GM12878 (cell line): ENCODE measurements at regions not wholly inside any gene's neighbourhood (a gene's known extent, or its start where the extent isn't known, plus 50 kb on each side); places are given as distances from the start of the nearest gene placed in this dataset.

Source experiments
- ATAC-seq: fragments of 200-7000 bp; cut with Tn5 transposase; 3 replicates; pipeline ENCODE4 v1.9.1; 2020; ENCODE audit warnings: mild to moderate bottlenecking, moderate library complexity
- BruUV-seq: library from RNA; stranded (reverse); fragments of 400-500 nt; replicated peaks from 2 replicates; lab custom pipeline; 2021; lab: Mats Ljungman, UMichigan
- CTCF ChIA-PET: fragments of 300-600 bp; sonication (Branson Sonifier 250); formaldehyde crosslinking; extraction: SDS; loops from one replicate; lab custom pipeline; 2021; ENCODE audit warnings: inconsistent platforms; lab: Yijun Ruan, JAX
- POLR2A ChIA-PET: fragments of 350-600 bp; formaldehyde crosslinking; extraction: SDS; loops from one replicate; lab custom pipeline; 2021; ENCODE audit warnings: inconsistent platforms; lab: Charles Lee
- RAD21 ChIA-PET: fragments of 300-600 bp; sonication (Branson Sonifier 250); formaldehyde crosslinking; loops from one replicate; lab custom pipeline; 2023; ENCODE audit warnings: antibody characterized with exemption; ENCODE audit not compliant: unreplicated experiment; lab: Charles Lee
- SMC1A ChIA-PET: fragments of 300-600 bp; sonication (Branson Sonifier 250); formaldehyde crosslinking; loops from one replicate; lab custom pipeline; 2023; ENCODE audit not compliant: unreplicated experiment, uncharacterized antibody; lab: Charles Lee
- DNase-seq: peaks from one replicate; pipeline ENCODE4 v3.0.0-alpha.2; 2011; ENCODE audit warnings: low read depth, low spot score
- FAIRE-seq: peaks from 3 replicates; lab custom pipeline; 2011; peaks lifted over from hg19 to GRCh38; lab: Jason Lieb, UNC
- H2AFZ ChIP-seq: 2 replicates; pipeline ENCODE4 v1.6.0; 2011; ENCODE audit warnings: low read depth, low read length, control low read depth; ENCODE audit not compliant: control insufficient read depth
- H3K27ac ChIP-seq: 2 replicates; pipeline ENCODE4 v1.5.1; 2011; ENCODE audit warnings: control low read depth; ENCODE audit not compliant: control insufficient read depth, insufficient read depth
- H3K27me3 ChIP-seq, 2 experiments: replicated peaks in 1 of 2; 2 replicates each; pipeline versions ENCODE4 v1.6.0 to v1.6.1; 2011; ENCODE audit warnings: low read length in 1 of 2; ENCODE audit not compliant: control insufficient read depth in 2 of 2, insufficient read depth in 2 of 2
- H3K36me3 ChIP-seq, 2 experiments: 2 replicates each; pipeline ENCODE4 v1.5.1; 2011; ENCODE audit warnings: low read length in 1 of 2; ENCODE audit not compliant: control insufficient read depth in 2 of 2, insufficient read depth in 2 of 2
- H3K4me1 ChIP-seq: 2 replicates; pipeline ENCODE4 v1.6.1; 2011; ENCODE audit warnings: mild to moderate bottlenecking, low read length, moderate library complexity, mixed read lengths; ENCODE audit not compliant: control insufficient read depth, insufficient read depth
- H3K4me2 ChIP-seq: 2 replicates; pipeline ENCODE4 v1.6.0; 2011; ENCODE audit warnings: control low read depth; ENCODE audit not compliant: control insufficient read depth, insufficient read depth
- H3K4me3 ChIP-seq: fragments of 200-600 bp; sonication (generic); 2 replicates; pipeline ENCODE4 v1.5.1; 2016
- H3K79me2 ChIP-seq: 2 replicates; pipeline ENCODE4 v1.6.0; 2011; ENCODE audit warnings: low read length; ENCODE audit not compliant: control insufficient read depth, insufficient read depth
- H3K9ac ChIP-seq: 2 replicates; pipeline ENCODE4 v1.8.0; 2011; ENCODE audit warnings: low read length, control low read depth, mixed read lengths; ENCODE audit not compliant: control insufficient read depth, insufficient read depth
- H3K9me3 ChIP-seq: replicated peaks from 3 replicates; pipeline ENCODE4 v1.5.1; 2011; ENCODE audit warnings: mild to moderate bottlenecking, low read length; ENCODE audit not compliant: control insufficient read depth, insufficient read depth
- H4K20me1 ChIP-seq: 2 replicates; pipeline ENCODE4 v1.6.0; 2011; ENCODE audit not compliant: control insufficient read depth, insufficient read depth
- BMI1 ChIP-seq: fragments of 450-650 bp; IDR thresholded peaks from 2 replicates; pipeline ENCODE4 v1.6.1; 2016; ENCODE audit warnings: mild to moderate bottlenecking, moderate library complexity, borderline replicate concordance
- CREB1 ChIP-seq: IDR thresholded peaks from 2 replicates; pipeline ENCODE4 v1.6.1; 2012; ENCODE audit warnings: low read depth, mild to moderate bottlenecking, inconsistent platforms
- ETV6 ChIP-seq, 2 experiments: fragments of 450-650 bp in 1 of 2; IDR thresholded peaks in 1 of 2; conservative IDR thresholded peaks in 1 of 2; 2 replicates each; pipeline ENCODE4 v1.6.1; 2014; ENCODE audit warnings: antibody characterized with exemption in 1 of 2, borderline replicate concordance in 1 of 2, low read depth in 1 of 2, mild to moderate bottlenecking in 1 of 2, moderate library complexity in 1 of 2
- IRF4 ChIP-seq: IDR thresholded peaks from 2 replicates; pipeline ENCODE4 v1.6.1; 2011; ENCODE audit warnings: low read depth, low read length
- MEF2A ChIP-seq: IDR thresholded peaks from 2 replicates; pipeline ENCODE4 v1.6.1; 2011; ENCODE audit warnings: low read depth, mild to moderate bottlenecking, low read length, moderate library complexity; ENCODE audit not compliant: insufficient read depth
- MTA3 ChIP-seq: IDR thresholded peaks from 2 replicates; pipeline ENCODE4 v1.6.1; 2012; ENCODE audit warnings: low read length, inconsistent platforms, borderline replicate concordance
- MYC ChIP-seq: IDR thresholded peaks from 2 replicates; pipeline ENCODE4 v1.6.1; 2011; ENCODE audit warnings: mild to moderate bottlenecking, low read length, moderate library complexity, inconsistent platforms; ENCODE audit not compliant: insufficient read depth, insufficient replicate concordance, insufficient read length, severe bottlenecking
- RELA ChIP-seq: fragments of 450-650 bp; IDR thresholded peaks from 2 replicates; pipeline ENCODE4 v1.8.0; 2014; ENCODE audit warnings: borderline replicate concordance; ENCODE audit not compliant: partially characterized antibody
- YY1 ChIP-seq: IDR thresholded peaks from 2 replicates; pipeline ENCODE4 v1.6.1; 2011; ENCODE audit warnings: low read depth, mild to moderate bottlenecking, low read length
- ZNF207 ChIP-seq: fragments of 450-650 bp; IDR thresholded peaks from 2 replicates; pipeline ENCODE4 v1.6.1; 2014; ENCODE audit warnings: antibody characterized with exemption, mild to moderate bottlenecking, borderline replicate concordance
- ZNF24 ChIP-seq: fragments of 450-650 bp; IDR thresholded peaks from 2 replicates; pipeline ENCODE4 v1.6.1; 2017; ENCODE audit warnings: antibody characterized with exemption, mild to moderate bottlenecking
- WGBS: methylation state at CpG from one replicate; pipeline ENCODE4 v1.1.6; 2016; ENCODE audit warnings: low lambda C conversion rate; ENCODE audit not compliant: insufficient replicate concordance, insufficient coverage; ENCODE audit errors: missing lambda C conversion rate; 5-methylcytosine and 5-hydroxymethylcytosine counted together
- in situ Hi-C: fragments of 300-500 bp; cut with MboI; formaldehyde crosslinking; loops from 9 replicates; pipeline ENCODE4 v1.14.3; 2018; ENCODE audit warnings: mixed read lengths
- intact Hi-C: fragments of 100-400 bp; cut with micrococcal nuclease; formaldehyde crosslinking; loops from one replicate; pipeline ENCODE4 v1.14.2; 2022; ENCODE audit not compliant: unreplicated experiment
- TF ChIP-seq, protein P1 (sequence below): IDR thresholded peaks from 2 replicates; pipeline ENCODE4 v1.6.1; 2011; ENCODE audit warnings: borderline replicate concordance, low read depth, mild to moderate bottlenecking, moderate library complexity, mixed read lengths, low read length; ENCODE audit not compliant: insufficient read depth; ENCODE audit errors: extremely low read length
- TF ChIP-seq, protein P2 (sequence below): IDR thresholded peaks from 2 replicates; pipeline ENCODE4 v1.6.1; 2011; ENCODE audit warnings: low read depth, low read length, improper control_type of control experiment, borderline replicate concordance

DNA sequence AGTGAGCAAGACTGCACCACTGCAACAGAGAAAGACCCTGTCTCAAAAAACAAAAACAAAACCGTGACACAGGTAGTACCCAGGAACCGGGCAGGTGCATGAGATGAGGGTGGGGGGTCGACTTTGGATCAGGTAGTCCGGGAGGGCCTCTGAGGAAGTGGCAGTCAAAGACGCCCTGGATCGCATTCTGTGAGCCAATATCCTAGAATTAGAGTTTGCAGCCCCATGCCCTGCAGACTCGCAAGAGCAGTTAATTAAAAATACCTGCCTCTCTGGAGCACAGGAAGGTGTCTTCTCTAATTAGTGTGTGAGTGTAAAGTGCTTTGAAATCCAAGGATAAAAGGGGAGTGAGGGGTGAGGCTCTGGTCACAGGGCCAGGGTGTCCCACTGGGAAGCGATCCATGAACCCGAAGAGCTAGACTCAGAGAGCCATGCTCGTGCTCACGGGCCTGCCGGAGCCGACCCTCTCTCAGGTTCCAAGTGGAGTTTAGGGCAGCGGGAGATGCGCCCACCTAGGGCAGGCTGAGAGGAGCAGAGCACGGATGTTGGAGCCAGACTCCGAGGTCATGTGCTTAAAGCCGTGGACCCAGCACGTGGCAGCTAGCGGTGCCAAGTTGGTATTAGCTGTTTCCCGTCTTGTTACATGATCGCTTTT, 74.7 kb upstream of the PTPN1 start:
- Histone ChIP-seq H3K4me2 (no peak overlapping the region), H3K9ac (no peak overlapping the region), H3K27me3 (no peaks in the 10 kb centered on the region), H3K27ac (no peak overlapping the region), H3K4me3 (no peak overlapping the region), H3K9me3 (no peaks in the 10 kb centered on the region), H3K4me1 (0 out of 2 replicates have a peak, but pooled peaks cover under 1% of the 10 kb centered on the region), H2AFZ (no peak overlapping the region), H3K79me2 (no peaks in the 10 kb centered on the region), H3K36me3 (no peaks in the 10 kb centered on the region), H4K20me1 (no peaks in the 10 kb centered on the region)
- ChIA-PET CTCF (no interaction called here), SMC1A (no interaction called here), POLR2A (no interaction called here), RAD21 (no interaction called here)
- 61% methylated on average over 22 of the region's 22 CpGs for WGBS
- intact Hi-C loops (no loop called here), in situ Hi-C loops (no loop called here)
- DNase-seq = no peak
- BruUV-seq = no TSS peak
- ATAC-seq = no peak
- FAIRE-seq = no peak
- TF ChIP-seq MYC = no peak
- no peak for TF ChIP-seq BMI1
- no peak for TF ChIP-seq MEF2A
- TF ChIP-seq CREB1 = no peak
- TF ChIP-seq ETV6 (conservative IDR thresholded peaks at IDR 0.05 in 1 of 2, IDR thresholded peaks at IDR 0.05 in 1 of 2; ENCODE audit: borderline replicate concordance in 1 of 2, low read depth in 1 of 2) = no peak
- no peak for TF ChIP-seq ZNF207
- TF ChIP-seq, protein P1, sequence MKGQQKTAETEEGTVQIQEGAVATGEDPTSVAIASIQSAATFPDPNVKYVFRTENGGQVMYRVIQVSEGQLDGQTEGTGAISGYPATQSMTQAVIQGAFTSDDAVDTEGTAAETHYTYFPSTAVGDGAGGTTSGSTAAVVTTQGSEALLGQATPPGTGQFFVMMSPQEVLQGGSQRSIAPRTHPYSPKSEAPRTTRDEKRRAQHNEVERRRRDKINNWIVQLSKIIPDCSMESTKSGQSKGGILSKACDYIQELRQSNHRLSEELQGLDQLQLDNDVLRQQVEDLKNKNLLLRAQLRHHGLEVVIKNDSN = no peak
- TF ChIP-seq ZNF24 = no peak
- no peak for TF ChIP-seq RELA
- TF ChIP-seq, protein P2, sequence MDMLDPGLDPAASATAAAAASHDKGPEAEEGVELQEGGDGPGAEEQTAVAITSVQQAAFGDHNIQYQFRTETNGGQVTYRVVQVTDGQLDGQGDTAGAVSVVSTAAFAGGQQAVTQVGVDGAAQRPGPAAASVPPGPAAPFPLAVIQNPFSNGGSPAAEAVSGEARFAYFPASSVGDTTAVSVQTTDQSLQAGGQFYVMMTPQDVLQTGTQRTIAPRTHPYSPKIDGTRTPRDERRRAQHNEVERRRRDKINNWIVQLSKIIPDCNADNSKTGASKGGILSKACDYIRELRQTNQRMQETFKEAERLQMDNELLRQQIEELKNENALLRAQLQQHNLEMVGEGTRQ = no peak
- TF ChIP-seq YY1 = no peak
- no peak for TF ChIP-seq IRF4
- TF ChIP-seq MTA3 = no peak
